ENCODE measurements at regions not wholly inside any gene's neighbourhood (a gene's known extent, or its start where the extent isn't known, plus 50 kb on each side); places are given as distances from the start of the nearest gene placed in this dataset.

DNA sequence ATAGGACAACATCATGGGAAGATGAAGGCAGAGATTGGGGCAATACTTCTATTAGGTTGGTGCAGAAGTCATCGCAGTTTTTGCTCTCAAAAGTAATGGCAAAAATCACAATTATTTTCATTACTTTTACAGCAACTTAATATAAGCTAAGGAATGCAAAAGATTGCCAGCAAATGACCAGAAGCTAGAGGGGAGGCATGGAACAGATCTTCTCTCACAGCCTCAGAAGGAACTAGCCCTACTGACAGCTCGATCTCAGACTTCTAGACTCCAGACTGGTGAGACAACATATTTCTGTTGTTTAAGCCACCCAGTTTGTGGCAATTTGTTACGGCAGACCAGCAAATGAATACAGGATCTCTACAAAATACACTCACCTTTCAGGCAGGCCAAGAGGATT is 348.5 kb upstream of the TBX3 start:
- TF ChIP-seq, protein P1, sequence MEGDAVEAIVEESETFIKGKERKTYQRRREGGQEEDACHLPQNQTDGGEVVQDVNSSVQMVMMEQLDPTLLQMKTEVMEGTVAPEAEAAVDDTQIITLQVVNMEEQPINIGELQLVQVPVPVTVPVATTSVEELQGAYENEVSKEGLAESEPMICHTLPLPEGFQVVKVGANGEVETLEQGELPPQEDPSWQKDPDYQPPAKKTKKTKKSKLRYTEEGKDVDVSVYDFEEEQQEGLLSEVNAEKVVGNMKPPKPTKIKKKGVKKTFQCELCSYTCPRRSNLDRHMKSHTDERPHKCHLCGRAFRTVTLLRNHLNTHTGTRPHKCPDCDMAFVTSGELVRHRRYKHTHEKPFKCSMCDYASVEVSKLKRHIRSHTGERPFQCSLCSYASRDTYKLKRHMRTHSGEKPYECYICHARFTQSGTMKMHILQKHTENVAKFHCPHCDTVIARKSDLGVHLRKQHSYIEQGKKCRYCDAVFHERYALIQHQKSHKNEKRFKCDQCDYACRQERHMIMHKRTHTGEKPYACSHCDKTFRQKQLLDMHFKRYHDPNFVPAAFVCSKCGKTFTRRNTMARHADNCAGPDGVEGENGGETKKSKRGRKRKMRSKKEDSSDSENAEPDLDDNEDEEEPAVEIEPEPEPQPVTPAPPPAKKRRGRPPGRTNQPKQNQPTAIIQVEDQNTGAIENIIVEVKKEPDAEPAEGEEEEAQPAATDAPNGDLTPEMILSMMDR (IDR thresholded peaks at IDR 0.05) = no peak
- TF ChIP-seq POLR2A (IDR thresholded peaks at IDR 0.05) = no peak
